Panc1 (cell line): ENCODE measurements at regions not wholly inside any gene's neighbourhood (a gene's known extent, or its start where the extent isn't known, plus 50 kb on each side); places are given as distances from the start of the nearest gene placed in this dataset.

Experiments
- ATAC-seq: fragments of 200-7000 bp; cut with Tn5 transposase; 2 replicates; pipeline ENCODE4 v1.9.1; 2020; ENCODE audit warnings: mild to moderate bottlenecking, moderate library complexity
- BruUV-seq: library from RNA; stranded (reverse); fragments of 400-500 nt; replicated peaks from 2 replicates; lab custom pipeline; 2021; lab: Mats Ljungman, UMichigan
- CTCF ChIA-PET: fragments of 300-600 bp; sonication (Branson Sonifier 250); formaldehyde crosslinking; loops from one replicate; lab custom pipeline; 2022; ENCODE audit warnings: antibody characterized with exemption; lab: Charles Lee
- POLR2A ChIA-PET: fragments of 300-600 bp; sonication (Branson Sonifier 250); formaldehyde crosslinking; loops from one replicate; lab custom pipeline; 2022; ENCODE audit warnings: antibody characterized with exemption; lab: Charles Lee
- DNase-seq: peaks from one replicate; pipeline ENCODE4 v3.0.0-alpha.2; 2010; ENCODE audit warnings: low read depth, low spot score
- H3K27ac ChIP-seq: 2 replicates; pipeline ENCODE4 v1.5.1; 2011; ENCODE audit warnings: mild to moderate bottlenecking, low read length, inconsistent platforms
- H3K27me3 ChIP-seq: fragments of 200-500 bp; sonication (Bioruptor generic); 2 replicates; pipeline ENCODE4 v1.6.0; 2014; ENCODE audit warnings: low read length, inconsistent platforms; ENCODE audit not compliant: control insufficient read depth, insufficient read depth
- H3K36me3 ChIP-seq: fragments of 200-500 bp; sonication (Bioruptor generic); 2 replicates; pipeline ENCODE4 v1.5.1; 2014; ENCODE audit warnings: inconsistent platforms, mild to moderate bottlenecking, low read length, moderate library complexity; ENCODE audit not compliant: control insufficient read depth, insufficient read depth
- H3K4me1 ChIP-seq: 2 replicates; pipeline ENCODE4 v1.5.1; 2011; ENCODE audit warnings: inconsistent platforms, mild to moderate bottlenecking, low read length, moderate library complexity; ENCODE audit not compliant: control insufficient read depth, insufficient read depth
- H3K4me3 ChIP-seq, 2 experiments: 2 replicates each; pipeline ENCODE4 v1.5.1; 2011 to 2012; ENCODE audit warnings: low read depth in 2 of 2, low read length in 2 of 2, mild to moderate bottlenecking in 2 of 2, inconsistent platforms in 1 of 2, moderate library complexity in 1 of 2
- H3K9me3 ChIP-seq: fragments of 200-500 bp; sonication (Bioruptor generic); 2 replicates; pipeline ENCODE4 v1.5.1; 2014; ENCODE audit warnings: low read depth, mild to moderate bottlenecking, inconsistent platforms, low read length, moderate library complexity; ENCODE audit not compliant: control insufficient read depth, insufficient read depth
- POLR2AphosphoS5 ChIP-seq: IDR thresholded peaks from 2 replicates; pipeline ENCODE4 v1.6.1; 2012; ENCODE audit warnings: mild to moderate bottlenecking, low read depth, low read length, moderate library complexity
- SIN3A ChIP-seq: IDR thresholded peaks from 2 replicates; pipeline ENCODE4 v1.6.1; 2012; ENCODE audit warnings: low read depth, mild to moderate bottlenecking, low read length, moderate library complexity, borderline replicate concordance; ENCODE audit not compliant: insufficient read depth
- TCF7L2 ChIP-seq: IDR thresholded peaks from 2 replicates; pipeline ENCODE4 v1.6.1; 2011; ENCODE audit warnings: mild to moderate bottlenecking, low read depth, low read length, inconsistent platforms
- in situ Hi-C: cut with HindIII; loops from 2 replicates; pipeline ENCODE4 v1.10.0; 2016; ENCODE audit warnings: low sequenced_read_pairs, low pct_unique_long_range_greater_than_20kb
- intact Hi-C: fragments of 100-400 bp; cut with micrococcal nuclease; formaldehyde crosslinking; loops from one replicate; pipeline ENCODE4 v1.10.0; 2022; ENCODE audit not compliant: unreplicated experiment
- TF ChIP-seq, protein P1 (sequence below), 2 experiments: IDR thresholded peaks; 2 replicates each; pipeline ENCODE4 v1.6.1; 2011 to 2012; ENCODE audit warnings: low read depth in 2 of 2, control low read depth in 1 of 2, low read length in 1 of 2, mild to moderate bottlenecking in 1 of 2, moderate library complexity in 1 of 2; ENCODE audit not compliant: insufficient read depth in 1 of 2
- TF ChIP-seq, protein P2 (sequence below): fragments of 450-650 bp; IDR thresholded peaks from 2 replicates; pipeline ENCODE4 v1.5.1; 2017; ENCODE audit warnings: mild to moderate bottlenecking

DNA sequence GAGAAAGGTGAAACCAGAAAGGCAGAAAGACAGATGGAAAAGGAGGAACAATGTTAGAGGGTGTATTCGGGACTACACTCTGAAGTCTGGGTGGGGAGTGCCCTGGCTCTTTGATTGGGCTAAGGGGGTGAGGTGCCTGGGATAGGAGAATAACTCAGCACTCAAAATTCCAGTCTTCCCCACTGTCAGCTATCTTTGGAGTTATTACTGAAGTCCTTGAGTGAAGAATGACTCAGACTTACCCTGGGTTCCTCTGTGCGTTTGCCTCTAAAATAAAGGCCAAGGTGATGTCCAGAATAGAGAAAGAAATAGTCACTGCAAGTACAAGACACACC lies 151.8 kb upstream of the SERPINE2 start:
- no peaks in the 10 kb centered on the region for H3K36me3 ChIP-seq
- H3K4me3 ChIP-seq: no peak overlapping the region
- no peak for TF ChIP-seq TCF7L2
- TF ChIP-seq, protein P1, sequence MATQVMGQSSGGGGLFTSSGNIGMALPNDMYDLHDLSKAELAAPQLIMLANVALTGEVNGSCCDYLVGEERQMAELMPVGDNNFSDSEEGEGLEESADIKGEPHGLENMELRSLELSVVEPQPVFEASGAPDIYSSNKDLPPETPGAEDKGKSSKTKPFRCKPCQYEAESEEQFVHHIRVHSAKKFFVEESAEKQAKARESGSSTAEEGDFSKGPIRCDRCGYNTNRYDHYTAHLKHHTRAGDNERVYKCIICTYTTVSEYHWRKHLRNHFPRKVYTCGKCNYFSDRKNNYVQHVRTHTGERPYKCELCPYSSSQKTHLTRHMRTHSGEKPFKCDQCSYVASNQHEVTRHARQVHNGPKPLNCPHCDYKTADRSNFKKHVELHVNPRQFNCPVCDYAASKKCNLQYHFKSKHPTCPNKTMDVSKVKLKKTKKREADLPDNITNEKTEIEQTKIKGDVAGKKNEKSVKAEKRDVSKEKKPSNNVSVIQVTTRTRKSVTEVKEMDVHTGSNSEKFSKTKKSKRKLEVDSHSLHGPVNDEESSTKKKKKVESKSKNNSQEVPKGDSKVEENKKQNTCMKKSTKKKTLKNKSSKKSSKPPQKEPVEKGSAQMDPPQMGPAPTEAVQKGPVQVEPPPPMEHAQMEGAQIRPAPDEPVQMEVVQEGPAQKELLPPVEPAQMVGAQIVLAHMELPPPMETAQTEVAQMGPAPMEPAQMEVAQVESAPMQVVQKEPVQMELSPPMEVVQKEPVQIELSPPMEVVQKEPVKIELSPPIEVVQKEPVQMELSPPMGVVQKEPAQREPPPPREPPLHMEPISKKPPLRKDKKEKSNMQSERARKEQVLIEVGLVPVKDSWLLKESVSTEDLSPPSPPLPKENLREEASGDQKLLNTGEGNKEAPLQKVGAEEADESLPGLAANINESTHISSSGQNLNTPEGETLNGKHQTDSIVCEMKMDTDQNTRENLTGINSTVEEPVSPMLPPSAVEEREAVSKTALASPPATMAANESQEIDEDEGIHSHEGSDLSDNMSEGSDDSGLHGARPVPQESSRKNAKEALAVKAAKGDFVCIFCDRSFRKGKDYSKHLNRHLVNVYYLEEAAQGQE (IDR thresholded peaks at IDR 0.05; ENCODE audit: insufficient read depth in 1 of 2, low read depth in 2 of 2, low read length in 1 of 2): no peak
- TF ChIP-seq SIN3A: no peak
- no peak for TF ChIP-seq POLR2AphosphoS5
- TF ChIP-seq, protein P2, sequence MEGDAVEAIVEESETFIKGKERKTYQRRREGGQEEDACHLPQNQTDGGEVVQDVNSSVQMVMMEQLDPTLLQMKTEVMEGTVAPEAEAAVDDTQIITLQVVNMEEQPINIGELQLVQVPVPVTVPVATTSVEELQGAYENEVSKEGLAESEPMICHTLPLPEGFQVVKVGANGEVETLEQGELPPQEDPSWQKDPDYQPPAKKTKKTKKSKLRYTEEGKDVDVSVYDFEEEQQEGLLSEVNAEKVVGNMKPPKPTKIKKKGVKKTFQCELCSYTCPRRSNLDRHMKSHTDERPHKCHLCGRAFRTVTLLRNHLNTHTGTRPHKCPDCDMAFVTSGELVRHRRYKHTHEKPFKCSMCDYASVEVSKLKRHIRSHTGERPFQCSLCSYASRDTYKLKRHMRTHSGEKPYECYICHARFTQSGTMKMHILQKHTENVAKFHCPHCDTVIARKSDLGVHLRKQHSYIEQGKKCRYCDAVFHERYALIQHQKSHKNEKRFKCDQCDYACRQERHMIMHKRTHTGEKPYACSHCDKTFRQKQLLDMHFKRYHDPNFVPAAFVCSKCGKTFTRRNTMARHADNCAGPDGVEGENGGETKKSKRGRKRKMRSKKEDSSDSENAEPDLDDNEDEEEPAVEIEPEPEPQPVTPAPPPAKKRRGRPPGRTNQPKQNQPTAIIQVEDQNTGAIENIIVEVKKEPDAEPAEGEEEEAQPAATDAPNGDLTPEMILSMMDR: no peak
- ChIA-PET POLR2A (no interaction called here), CTCF (no interaction called here)
- H3K27ac ChIP-seq: no peak overlapping the region
- DNase-seq (no peak), ATAC-seq (no peak)
- H3K9me3 ChIP-seq: no peaks in the 10 kb centered on the region
- no peaks in the 10 kb centered on the region for H3K4me1 ChIP-seq
- in situ Hi-C loops (no loop called here), intact Hi-C loops (no loop called here)
- BruUV-seq: no TSS peak
- peaks cover 3% of the 10 kb centered on the region; the same call in 1 of the 2 replicates for H3K27me3 ChIP-seq

- Histone ChIP-seq H3K4me3 (no peak overlapping the region), H3K4me1 (no peaks in the 10 kb centered on the region), H3K36me3 (no peaks in the 10 kb centered on the region), H3K27me3 (peaks cover 3% of the 10 kb centered on the region; the same call in 1 of the 2 replicates), H3K9me3 (no peaks in the 10 kb centered on the region), H3K27ac (no peak overlapping the region)
- CTCF ChIA-PET: no interaction called here
- in situ Hi-C loops: no loop called here
- TF ChIP-seq, protein P2: no peak
- TF ChIP-seq POLR2AphosphoS5 (no peak), TCF7L2 (no peak), SIN3A (no peak)
- TF ChIP-seq, protein P1 (IDR thresholded peaks at IDR 0.05; ENCODE audit: insufficient read depth in 1 of 2, low read depth in 2 of 2, low read length in 1 of 2): no peak
- POLR2A ChIA-PET: no interaction called here
- no peak for ATAC-seq
- no TSS peak for BruUV-seq
- no peak for DNase-seq
- intact Hi-C loops: no loop called here
Observed at GRCh38 chr2:224190234-224190935, 151.3 kb upstream of the SERPINE2 start.
